Activated CD8-positive, alpha-beta T cell treated with anti-CD3 and anti-CD28 coated beads, Interleukin-2, amount 10 ng/mL, durations not matched to agents 7 days and 5 days (primary cell): ENCODE measurements at regions not wholly inside any gene's neighbourhood (a gene's known extent, or its start where the extent isn't known, plus 50 kb on each side); places are given as distances from the start of the nearest gene placed in this dataset.

Source experiments
- ATAC-seq: fragments of 150-1000 bp; cut with Tn5 transposase; one replicate; pipeline ENCODE4 v1.10.0; 2021; ENCODE audit warnings: moderate library complexity
- CTCF ChIA-PET: fragments of 350-600 bp; sonication (Branson Sonifier 250); formaldehyde crosslinking; loops from one replicate; lab custom pipeline; 2021; ENCODE audit warnings: antibody characterized with exemption; lab: Charles Lee
- POLR2A ChIA-PET: fragments of 350-600 bp; sonication (Branson Sonifier 250); formaldehyde crosslinking; loops from one replicate; lab custom pipeline; 2021; ENCODE audit warnings: antibody characterized with exemption; lab: Charles Lee
- DNase-seq: peaks from one replicate; pipeline ENCODE4 v3.0.0-alpha.2; 2020
- H3K27ac Mint-ChIP-seq: one replicate; pipeline ENCODE4 v1.8.0; 2021; ENCODE audit warnings: mild to moderate bottlenecking, mixed read lengths
- H3K27me3 Mint-ChIP-seq: one replicate; pipeline ENCODE4 v1.8.0; 2021; ENCODE audit warnings: low read depth, mixed read lengths
- H3K36me3 Mint-ChIP-seq: one replicate; pipeline ENCODE4 v1.8.0; 2021; ENCODE audit warnings: low read depth, mixed read lengths
- H3K4me1 Mint-ChIP-seq: one replicate; pipeline ENCODE4 v1.8.0; 2021; ENCODE audit warnings: low read depth, mixed read lengths
- H3K4me3 Mint-ChIP-seq: one replicate; pipeline ENCODE4 v1.8.0; 2021; ENCODE audit warnings: mild to moderate bottlenecking, mixed read lengths
- H3K9me3 Mint-ChIP-seq: one replicate; pipeline ENCODE4 v1.8.0; 2022; ENCODE audit warnings: mixed read lengths; ENCODE audit not compliant: insufficient read depth

DNA sequence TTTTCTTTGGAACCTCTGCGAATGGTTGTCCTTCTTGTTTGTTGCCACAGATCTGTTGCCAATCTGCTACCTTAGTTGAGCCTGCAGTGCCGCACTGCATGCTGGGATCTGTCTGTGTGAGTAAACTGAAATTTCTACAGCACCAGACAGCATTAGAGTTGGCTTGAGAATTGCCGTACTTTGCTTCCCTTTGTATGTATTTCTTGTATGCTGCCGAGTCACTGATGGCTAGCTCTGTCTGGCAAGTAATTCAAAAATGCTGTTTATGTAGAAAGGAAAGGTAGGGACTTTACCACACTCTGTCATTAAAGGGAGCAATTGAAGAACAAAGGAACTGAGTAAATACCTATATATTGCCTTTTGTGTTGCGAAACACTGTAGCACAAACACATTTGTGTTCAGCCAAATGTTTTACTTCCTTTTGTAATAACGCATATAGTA lies 857.4 kb downstream of the USP25 start:
- Mint-ChIP-seq H3K4me1 (no peaks in the 10 kb centered on the region), H3K27ac (no peak overlapping the region), H3K9me3 (no peaks in the 10 kb centered on the region), H3K4me3 (no peak overlapping the region), H3K27me3 (no peaks in the 10 kb centered on the region), H3K36me3 (no peaks in the 10 kb centered on the region)
- DNase-seq = no peak
- no peak for ATAC-seq
- CTCF ChIA-PET = no interaction called here
- POLR2A ChIA-PET = no interaction called here

DNA sequence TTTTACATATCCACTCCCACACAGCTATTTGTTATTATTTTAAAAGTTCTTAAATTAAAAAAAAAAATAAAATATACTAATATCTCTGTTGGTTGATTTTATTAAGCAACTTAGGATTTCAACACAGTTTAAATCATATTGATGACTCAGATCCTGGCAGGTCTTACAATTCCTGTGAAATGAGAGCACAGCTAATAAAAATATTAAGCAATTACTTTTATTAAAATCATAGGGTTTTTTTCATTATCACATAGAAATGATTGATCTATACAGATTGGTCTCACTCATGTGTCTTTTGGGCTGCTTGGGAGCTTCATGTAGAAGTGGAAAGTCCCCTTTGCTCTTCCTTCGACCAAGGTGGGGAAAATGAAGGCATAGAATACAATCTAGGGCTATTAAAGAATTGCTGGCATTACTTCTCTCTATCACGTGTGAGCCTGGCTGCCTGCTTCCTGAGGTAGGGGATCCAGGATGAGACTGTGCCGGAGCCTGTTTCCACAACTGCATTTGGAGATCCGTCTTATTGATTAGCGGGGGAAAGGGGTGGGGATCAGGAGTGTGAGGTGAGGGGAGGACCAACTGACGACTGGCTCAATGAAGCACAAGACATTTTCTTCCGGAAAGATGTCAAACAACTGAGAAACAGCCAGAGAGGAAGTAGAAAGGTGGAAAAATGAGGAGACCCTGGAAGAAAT lies 858.0 kb downstream of the USP25 start:
- ChIA-PET CTCF (no interaction called here), POLR2A (no interaction called here)
- no peaks in the 10 kb centered on the region for H3K27me3 Mint-ChIP-seq
- H3K36me3 Mint-ChIP-seq = no peaks in the 10 kb centered on the region
- no peak overlapping the region for H3K27ac Mint-ChIP-seq
- ATAC-seq = no peak
- no peaks in the 10 kb centered on the region for H3K9me3 Mint-ChIP-seq
- H3K4me3 Mint-ChIP-seq = no peak overlapping the region
- no peaks in the 10 kb centered on the region for H3K4me1 Mint-ChIP-seq
- no peak for DNase-seq

DNA sequence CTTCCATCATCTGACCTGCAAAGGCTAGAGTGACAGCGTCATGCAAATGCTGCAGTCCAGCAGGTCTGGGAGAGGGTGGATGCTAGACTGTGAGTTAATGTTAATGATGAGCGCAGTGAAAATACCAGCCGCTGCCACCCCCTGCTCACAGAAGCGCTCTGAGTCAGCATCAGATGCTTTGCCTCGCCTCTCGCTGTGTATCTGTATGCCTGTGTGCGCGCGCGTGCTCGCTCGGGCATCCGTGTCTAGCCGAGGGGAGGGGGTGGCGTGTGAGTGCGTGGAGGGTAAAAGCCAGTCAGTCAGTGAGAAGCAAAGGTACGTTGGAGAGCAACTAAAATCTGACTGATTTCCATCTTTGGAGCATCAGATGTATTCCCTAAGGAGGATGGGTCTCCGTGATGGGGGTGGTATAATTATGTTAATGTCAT lies 858.7 kb downstream of the USP25 start:
- CTCF ChIA-PET = no interaction called here
- no peak overlapping the region for H3K27ac Mint-ChIP-seq

DNA sequence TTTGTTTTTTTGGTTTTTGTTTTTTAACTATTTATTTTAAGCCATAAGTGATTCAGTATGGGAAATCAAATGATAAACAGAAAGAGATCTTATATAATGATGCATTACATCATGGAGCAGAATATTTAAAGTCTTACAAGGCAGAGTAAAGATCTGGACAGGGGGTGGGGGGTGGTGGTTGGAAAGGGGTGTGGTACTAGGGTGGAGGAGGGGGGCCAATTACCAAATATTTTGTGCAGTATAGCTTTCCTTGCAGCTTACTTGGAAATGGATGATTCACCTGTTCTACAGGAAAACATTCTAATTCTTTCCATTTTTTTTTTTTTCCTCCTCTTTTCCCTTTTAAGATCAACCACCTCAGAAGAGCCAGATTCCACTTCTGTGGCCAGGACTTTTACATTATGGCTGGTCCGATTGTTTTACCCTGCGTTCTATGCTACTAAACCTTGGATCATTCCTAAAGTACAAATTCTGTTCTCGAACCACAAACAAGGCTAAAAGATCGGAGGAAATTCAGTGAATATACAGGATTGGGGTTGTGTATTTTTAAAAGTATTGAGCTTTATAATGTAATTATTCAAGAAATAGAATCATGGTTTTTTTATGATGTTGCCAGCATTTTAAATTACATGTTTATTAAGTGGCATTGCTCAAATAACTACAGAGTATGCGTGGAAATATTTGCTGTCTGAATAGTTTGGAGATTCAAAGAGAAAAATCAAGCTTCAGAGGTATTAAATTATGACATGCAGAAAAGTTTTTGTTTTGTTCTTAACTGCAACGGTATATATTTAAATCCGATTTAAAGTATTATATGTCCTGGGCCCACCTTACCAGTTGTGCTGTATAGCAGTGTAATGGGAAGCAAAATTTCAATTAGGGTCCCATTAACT lies 859.5 kb downstream of the USP25 start:
- no peak for ATAC-seq
- Mint-ChIP-seq H3K27me3 (no peaks in the 10 kb centered on the region), H3K27ac (no peak overlapping the region), H3K4me1 (no peaks in the 10 kb centered on the region), H3K36me3 (no peaks in the 10 kb centered on the region), H3K4me3 (no peak overlapping the region), H3K9me3 (no peaks in the 10 kb centered on the region)
- DNase-seq = no peak
- ChIA-PET CTCF (no interaction called here), POLR2A (no interaction called here)

More for the DNA sequence above, 858.7 kb downstream of the USP25 start:
- Mint-ChIP-seq H3K9me3 (no peaks in the 10 kb centered on the region), H3K36me3 (no peaks in the 10 kb centered on the region), H3K4me3 (no peak overlapping the region), H3K4me1 (no peaks in the 10 kb centered on the region), H3K27me3 (no peaks in the 10 kb centered on the region)
- DNase-seq (no peak), ATAC-seq (no peak)
- POLR2A ChIA-PET = no interaction called here

DNA sequence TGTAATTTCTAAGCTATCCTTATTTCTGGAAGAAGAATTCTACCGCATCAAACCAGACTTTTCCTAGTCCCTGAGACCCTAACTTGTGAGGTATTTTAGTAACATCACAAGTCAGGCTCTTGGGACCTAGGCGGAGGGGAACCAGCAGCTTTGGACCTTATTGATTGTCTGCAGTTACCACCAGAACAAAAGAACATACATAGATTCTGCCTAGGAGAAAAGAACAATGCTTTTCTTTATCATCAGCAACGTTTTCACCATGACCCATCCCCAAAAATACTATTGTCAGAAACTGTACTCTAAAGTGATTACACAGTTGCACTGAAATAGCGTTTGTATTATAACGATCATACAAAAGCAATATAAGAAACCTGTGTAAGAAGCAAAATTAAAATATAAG lies 860.4 kb downstream of the USP25 start:
- H3K36me3 Mint-ChIP-seq = no peaks in the 10 kb centered on the region
- CTCF ChIA-PET = no interaction called here

DNA sequence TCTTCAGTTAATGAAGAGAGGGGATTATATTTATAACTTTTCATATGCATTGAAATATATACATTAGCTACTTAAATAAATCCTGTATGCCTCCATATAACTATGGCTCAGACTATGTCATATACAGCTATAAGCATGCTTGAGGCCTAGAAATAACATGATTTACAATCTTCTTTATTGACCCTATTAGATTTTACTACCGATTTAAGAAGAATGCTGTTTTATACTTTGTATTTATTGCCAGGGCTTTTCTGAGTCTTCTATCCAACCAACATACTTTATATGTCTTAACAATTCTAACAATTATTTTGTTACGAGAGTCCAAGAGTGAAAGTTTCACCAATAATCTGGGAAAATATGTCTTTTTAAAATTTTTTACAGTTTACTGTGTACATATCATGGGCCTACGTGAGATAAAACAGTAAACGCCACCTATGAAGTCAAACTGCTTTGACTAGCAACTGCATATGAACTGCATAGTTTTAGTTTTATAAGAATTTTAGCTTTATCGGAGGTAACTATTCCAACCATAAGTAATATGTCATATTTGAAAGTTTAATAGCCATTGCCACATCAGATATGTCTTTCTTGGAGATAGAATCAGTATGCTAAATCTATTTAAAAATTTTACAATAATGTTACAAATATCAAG lies 861.0 kb downstream of the USP25 start:
- Mint-ChIP-seq H3K9me3 (no peaks in the 10 kb centered on the region), H3K36me3 (no peaks in the 10 kb centered on the region), H3K27ac (no peak overlapping the region), H3K27me3 (no peaks in the 10 kb centered on the region), H3K4me1 (no peaks in the 10 kb centered on the region), H3K4me3 (no peak overlapping the region)
- POLR2A ChIA-PET = no interaction called here
- DNase-seq (no peak), ATAC-seq (no peak)
- CTCF ChIA-PET = no interaction called here

More for the DNA sequence above, 860.4 kb downstream of the USP25 start:
- Mint-ChIP-seq H3K4me1 (no peaks in the 10 kb centered on the region), H3K27me3 (no peaks in the 10 kb centered on the region), H3K27ac (no peak overlapping the region), H3K9me3 (no peaks in the 10 kb centered on the region), H3K4me3 (no peak overlapping the region)
- DNase-seq (no peak), ATAC-seq (no peak)
- POLR2A ChIA-PET = no interaction called here

DNA sequence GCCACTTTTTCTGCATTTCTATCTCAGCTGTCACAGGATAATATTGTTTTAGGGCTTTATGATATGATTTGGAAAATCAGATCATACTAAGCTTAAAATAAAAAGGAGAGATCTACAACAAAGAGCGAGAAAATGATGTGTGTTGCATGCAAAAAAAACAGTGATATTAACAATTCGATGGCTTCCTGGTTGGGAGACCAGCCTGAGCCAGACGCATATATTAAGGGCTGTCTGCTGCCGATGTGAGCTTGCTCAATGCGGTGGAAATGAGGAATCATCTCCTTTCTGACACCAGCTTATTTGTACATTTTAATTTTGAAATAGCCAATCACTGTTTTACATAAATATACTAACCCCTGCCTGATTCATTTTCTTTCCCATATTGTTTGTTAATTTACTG lies 862.6 kb downstream of the USP25 start:
- H3K27me3 Mint-ChIP-seq = no peaks in the 10 kb centered on the region
- no peaks in the 10 kb centered on the region for H3K4me1 Mint-ChIP-seq
- DNase-seq = no peak
- H3K9me3 Mint-ChIP-seq = peaks cover 1% of the 10 kb centered on the region
- POLR2A ChIA-PET = no interaction called here
- H3K4me3 Mint-ChIP-seq = no peak overlapping the region
- CTCF ChIA-PET = no interaction called here
- no peak for ATAC-seq
- H3K27ac Mint-ChIP-seq = no peak overlapping the region
- H3K36me3 Mint-ChIP-seq = no peaks in the 10 kb centered on the region

DNA sequence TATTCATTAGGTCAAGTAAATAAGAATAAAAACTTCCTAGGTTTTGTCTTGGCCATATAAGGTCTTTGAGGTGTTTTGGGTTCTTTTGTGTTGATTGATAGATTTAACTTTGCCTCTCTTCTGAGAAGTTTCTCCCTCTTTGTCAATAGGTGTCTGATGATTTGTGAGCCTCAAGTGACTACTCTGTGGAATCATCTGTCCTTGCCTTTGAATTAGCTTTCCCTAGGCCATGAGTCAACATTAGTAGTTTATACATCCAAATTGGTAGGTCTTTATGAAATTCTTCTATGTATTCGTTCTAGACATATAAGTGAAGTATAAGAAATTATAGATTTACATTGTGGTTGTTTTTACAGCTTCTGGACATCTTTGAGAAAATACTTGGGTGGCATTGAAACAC lies 864.4 kb downstream of the USP25 start:
- Mint-ChIP-seq H3K27me3 (no peaks in the 10 kb centered on the region), H3K4me1 (no peaks in the 10 kb centered on the region), H3K9me3 (peaks cover 6% of the 10 kb centered on the region), H3K27ac (no peak overlapping the region), H3K4me3 (no peak overlapping the region), H3K36me3 (no peaks in the 10 kb centered on the region)
- CTCF ChIA-PET = no interaction called here
- ATAC-seq (no peak), DNase-seq (no peak)
- POLR2A ChIA-PET = no interaction called here

DNA sequence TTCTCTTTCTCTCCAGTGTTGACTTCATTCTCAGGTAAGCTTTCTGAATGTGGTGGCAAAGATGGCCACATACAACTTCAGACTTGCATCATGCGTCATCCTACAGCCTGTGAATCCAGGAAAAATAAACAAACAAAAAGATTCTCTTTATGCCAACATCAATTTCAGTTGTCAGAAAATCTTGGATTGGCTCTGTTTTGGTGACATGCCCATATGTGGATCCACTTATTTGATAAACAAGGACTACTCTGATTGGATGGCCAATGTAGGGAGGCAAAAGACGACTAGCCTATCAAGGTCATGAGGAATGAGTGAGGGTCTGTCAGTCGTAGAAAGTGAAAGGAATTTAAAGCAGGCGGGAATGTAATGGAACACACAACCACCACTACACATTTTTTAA lies 866.6 kb downstream of the USP25 start:
- no peak for ATAC-seq
- CTCF ChIA-PET = no interaction called here
- no peak overlapping the region for H3K4me3 Mint-ChIP-seq

DNA sequence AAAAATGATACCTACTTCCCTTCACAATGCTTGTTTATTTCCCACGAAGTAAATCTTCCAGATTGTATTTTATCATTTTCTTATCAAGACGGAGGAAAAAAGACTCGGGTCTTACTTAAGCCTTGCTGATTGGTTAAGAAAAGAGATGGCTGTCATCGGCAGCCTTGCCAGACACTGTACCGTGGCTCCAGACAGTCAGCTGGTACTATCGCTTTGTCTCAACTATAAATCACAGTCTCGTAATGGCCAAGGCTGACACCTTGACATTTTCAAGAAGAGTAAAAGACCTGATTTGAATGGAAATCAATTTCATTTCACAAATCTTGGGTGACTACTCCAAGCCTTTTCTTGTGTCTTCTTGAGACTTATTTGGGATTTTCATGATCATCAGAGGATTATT lies 868.0 kb downstream of the USP25 start:
- no peak overlapping the region for H3K4me3 Mint-ChIP-seq
- H3K4me1 Mint-ChIP-seq = no peaks in the 10 kb centered on the region
- H3K27ac Mint-ChIP-seq = no peak overlapping the region
- DNase-seq = no peak
- POLR2A ChIA-PET = no interaction called here
- CTCF ChIA-PET = no interaction called here
- no peak for ATAC-seq
- H3K36me3 Mint-ChIP-seq = no peaks in the 10 kb centered on the region
- no peaks in the 10 kb centered on the region for H3K27me3 Mint-ChIP-seq
- H3K9me3 Mint-ChIP-seq = peaks cover 9% of the 10 kb centered on the region

More for the DNA sequence above, 866.6 kb downstream of the USP25 start:
- Mint-ChIP-seq H3K27me3 (no peaks in the 10 kb centered on the region), H3K36me3 (no peaks in the 10 kb centered on the region), H3K9me3 (peaks cover 9% of the 10 kb centered on the region), H3K4me1 (no peaks in the 10 kb centered on the region), H3K27ac (no peak overlapping the region)
- DNase-seq = no peak
- POLR2A ChIA-PET = no interaction called here

DNA sequence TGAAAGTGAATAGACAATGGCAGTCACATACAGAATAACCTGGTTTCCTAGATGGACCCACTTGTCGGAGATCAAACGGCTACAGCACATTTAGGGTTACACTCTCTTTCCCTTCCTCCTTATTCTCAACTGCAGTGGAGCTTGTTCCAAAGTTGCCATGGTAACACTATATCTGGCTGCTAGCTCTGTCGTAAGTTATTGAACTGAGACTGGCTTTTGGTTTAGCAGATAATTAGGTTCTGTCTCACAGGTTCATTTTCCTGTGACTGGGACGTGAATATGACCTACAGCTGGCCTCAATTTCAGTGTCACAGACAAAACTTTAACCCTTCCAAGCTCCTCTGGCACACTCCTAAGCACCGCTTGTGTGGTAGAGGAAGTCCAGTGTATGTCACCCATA lies 875.8 kb downstream of the USP25 start:
- CTCF ChIA-PET = no interaction called here
- Mint-ChIP-seq H3K9me3 (peaks cover 7% of the 10 kb centered on the region), H3K27me3 (no peaks in the 10 kb centered on the region), H3K4me1 (no peaks in the 10 kb centered on the region), H3K36me3 (no peaks in the 10 kb centered on the region), H3K27ac (no peak overlapping the region), H3K4me3 (no peak overlapping the region)
- DNase-seq (no peak), ATAC-seq (no peak)
- POLR2A ChIA-PET = no interaction called here

DNA sequence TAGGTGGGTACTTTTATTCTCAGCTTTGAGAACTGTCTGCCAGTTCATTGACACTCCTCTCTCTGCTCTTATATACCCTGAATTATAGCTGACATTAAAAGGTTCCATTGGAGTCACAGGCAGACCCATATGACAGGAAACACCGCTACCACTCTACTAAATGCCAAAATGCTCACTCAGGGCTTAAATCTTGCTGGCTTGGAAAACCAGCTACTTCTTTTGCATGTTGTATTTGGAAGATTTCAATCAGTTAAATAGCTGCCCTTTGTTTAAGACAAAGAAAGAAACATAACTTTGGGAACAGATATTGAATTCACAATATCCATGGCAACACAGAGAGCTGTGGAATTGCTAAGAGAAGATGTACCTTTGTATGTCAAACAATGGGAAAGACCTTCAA lies 876.5 kb downstream of the USP25 start:
- Mint-ChIP-seq H3K27ac (no peak overlapping the region), H3K4me1 (no peaks in the 10 kb centered on the region), H3K27me3 (no peaks in the 10 kb centered on the region), H3K4me3 (no peak overlapping the region), H3K9me3 (peaks cover 7% of the 10 kb centered on the region), H3K36me3 (no peaks in the 10 kb centered on the region)
- CTCF ChIA-PET = no interaction called here
- POLR2A ChIA-PET = no interaction called here
- DNase-seq (no peak), ATAC-seq (no peak)
